SHP77 treated with DMSO at 0.1 percent for 48 hours (cell line): ENCODE measurements at regions not wholly inside any gene's neighbourhood (a gene's known extent, or its start where the extent isn't known, plus 50 kb on each side); places are given as distances from the start of the nearest gene placed in this dataset.

Experiments
- DNase-seq: peaks from one replicate; lab custom pipeline; 2025; lab: John Stamatoyannopoulos, UW

- DNase-seq: no peak
Measured at GRCh38 chr4:36394352-36394903, 113.0 kb downstream of the DTHD1 start.

DNA sequence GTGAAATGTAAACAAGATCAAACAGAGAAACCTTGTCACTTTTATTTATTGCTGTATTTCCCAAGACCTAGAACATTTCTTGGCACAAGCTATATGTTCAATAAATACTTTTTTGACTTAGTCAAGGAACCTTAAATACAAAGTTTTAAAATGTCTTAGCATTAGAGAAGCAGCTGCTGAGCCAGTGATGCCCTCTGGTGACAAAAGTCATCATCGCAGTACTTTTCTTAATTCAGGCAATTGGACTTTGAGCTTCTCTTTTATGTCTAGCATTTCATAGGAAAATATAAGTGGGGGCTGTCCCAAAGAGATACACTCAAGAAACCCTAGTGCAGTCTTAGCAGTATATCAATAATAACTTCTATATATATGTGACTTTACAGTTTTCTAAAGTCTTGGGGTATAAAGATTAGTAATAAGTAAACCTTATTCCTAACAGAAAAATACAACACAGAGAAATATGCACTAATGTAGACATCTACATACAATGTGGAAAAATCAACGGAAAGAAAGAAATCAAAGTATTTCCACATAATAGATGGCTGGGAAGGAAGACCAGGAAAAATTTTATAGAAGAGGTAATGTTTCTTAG lies 118.4 kb downstream of the DTHD1 start:
- DNase-seq: no peak

DNA sequence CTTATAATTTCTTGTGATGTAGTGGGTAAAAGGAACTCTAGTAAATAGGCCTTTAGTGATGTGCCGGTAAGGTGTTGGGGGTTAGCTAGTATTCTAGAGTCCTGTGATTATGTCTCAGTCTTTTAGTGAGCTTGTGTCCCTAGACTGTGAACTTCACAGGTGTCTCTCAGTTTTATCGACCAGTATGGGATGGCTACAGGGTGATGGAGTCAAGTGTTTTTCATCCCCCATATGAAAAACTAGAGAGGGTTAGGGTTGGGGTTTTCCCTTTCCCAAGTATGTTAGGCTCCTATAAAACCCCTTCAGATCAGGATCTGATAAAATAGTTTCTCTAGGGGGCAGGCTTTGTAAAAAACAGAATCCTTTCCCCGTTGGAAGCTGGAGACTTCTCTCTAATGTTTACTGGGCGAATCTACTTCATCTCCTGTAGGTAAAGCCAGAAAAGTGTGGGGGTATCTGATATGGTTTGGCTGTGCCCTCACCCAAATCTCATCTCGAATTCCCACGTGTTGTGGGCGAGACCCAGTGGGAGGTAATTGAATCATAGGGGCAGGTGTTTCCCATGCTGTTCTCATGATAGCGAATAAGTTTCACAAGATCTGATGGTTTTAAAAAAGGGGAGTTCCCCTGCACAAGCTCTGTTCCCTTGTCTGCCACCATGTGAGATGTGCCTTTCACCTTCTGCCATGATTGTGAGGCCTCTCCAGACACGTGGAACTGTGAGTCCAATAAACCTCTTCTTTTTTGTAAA lies 120.8 kb downstream of the DTHD1 start:
- no peak for DNase-seq

DNA sequence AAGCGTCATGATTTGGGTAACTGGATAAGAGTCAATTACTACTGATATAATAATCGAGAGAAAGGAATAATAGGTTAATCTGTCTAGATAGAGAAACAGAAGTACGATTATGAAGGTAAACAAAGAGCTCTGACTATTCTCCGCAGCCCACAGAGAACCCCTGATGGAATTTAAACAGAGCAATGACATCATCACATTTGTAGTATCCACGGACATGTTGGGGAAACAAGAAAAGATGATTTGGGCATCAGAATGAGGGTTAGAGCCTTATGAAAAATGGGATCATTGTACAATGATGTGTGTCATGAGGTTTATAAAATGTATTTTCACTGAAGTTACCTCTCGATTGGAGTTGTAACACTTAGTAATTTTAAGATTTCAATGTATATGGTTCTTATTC lies 129.9 kb downstream of the DTHD1 start:
- DNase-seq: no peak

DNA sequence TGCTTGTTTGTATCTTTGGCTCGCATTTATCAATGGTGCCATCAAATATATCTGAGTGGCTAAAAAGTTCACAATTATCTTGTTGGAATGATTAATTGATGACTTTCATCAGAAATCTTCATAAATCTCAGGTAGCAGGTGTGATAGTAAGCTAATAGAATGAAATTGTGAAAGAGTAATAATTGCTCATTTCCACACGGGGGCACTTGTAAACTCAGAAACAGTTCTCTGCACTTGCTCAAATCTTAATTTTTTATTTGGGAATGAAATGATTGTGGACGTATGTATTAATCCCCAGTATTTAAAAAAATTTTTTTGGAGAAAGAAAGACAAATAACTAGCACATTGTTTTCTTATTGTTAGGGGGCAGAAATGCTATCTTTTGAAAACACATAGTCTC lies 132.8 kb downstream of the DTHD1 start:
- no peak for DNase-seq

DNA sequence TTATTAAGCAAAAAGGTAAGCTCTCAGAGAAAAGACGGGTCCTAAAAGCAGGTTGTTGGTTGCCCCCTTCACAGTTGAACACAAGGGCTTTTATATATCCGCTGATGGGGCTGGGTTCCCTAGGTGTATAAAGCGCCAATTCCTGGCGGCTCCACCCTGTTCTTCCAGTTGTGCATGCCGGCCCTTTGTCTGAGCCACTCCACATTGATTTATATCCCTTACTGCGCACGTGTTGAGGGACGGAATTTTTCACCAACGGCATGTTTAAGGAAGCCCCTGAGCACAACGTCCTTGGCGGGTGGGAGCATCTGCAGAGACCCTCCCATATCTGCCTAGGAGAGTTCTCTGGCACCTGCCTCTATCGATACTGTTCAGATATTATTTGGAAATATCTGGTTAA lies 135.7 kb downstream of the DTHD1 start:
- DNase-seq: no peak

GRCh38 chr4:36420111-36420679 lies 138.8 kb downstream of the DTHD1 start:
- DNase-seq: no peak

GRCh38 chr4:36422607-36423006 lies 141.2 kb downstream of the DTHD1 start:
- no peak for DNase-seq

DNA sequence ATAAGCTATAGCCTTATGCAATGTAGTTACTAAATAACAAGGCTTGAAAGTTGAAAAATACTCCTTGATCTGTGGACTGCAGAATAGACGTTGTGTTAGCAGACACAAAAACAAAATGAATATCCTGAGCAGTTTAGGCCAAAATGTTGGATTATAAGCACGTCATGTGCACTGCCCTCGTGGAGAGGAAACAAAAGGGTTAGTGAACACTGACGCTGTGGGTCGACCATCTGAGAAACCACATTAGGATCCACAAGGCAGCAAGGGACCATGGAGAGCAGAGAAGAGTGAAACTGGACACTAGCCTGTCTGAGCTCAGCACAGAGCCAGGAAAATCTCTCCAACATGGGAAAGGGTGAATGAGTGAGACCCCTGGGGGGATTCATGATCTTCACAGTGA lies 145.3 kb downstream of the DTHD1 start:
- no peak for DNase-seq

GRCh38 chr4:36427696-36428095 lies 146.3 kb downstream of the DTHD1 start:
- no peak for DNase-seq

GRCh38 chr4:36432586-36432985 lies 151.2 kb downstream of the DTHD1 start:
- no peak for DNase-seq

DNA sequence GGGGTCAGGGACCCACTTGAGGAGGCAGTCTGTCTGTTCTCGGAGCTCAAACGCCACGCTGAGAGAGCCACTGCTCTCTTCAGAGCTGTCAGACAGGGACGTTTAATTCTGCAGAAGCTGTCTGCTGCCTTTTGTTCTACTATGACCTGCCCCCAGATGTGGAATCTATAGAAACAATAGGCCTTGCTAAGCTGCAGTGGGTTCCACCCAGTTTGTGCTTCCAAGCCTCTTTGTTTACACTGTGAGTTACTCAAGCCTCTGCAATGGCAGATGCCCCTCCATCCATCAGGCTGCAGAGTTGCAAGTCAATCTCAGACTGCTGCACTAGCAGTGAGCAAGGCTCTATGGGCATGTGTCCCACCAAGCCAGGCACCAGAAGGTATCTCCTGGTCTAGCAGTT lies 158.1 kb downstream of the DTHD1 start:
- no peak for DNase-seq

DNA sequence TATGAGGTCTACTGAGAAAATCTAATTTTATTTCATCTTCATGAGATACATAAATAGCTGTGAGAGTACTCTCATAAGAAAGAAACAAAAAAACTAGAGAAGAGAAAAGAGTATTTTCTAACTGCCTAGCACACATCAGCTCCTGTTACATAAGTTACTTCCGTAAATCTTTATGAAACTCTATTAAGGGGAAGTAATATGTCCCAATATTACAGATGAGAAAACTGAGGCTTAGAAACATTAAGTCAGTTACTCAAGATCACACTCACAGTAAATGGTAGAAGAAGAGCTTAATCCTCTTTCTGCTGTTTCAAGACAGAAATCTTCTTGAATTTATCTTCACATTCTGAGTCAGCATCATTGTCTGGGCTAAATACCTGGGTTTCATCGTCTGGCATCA lies 164.1 kb downstream of the DTHD1 start:
- DNase-seq: no peak

- DNase-seq: no peak
Measured at GRCh38 chr4:36446275-36446674, 164.9 kb downstream of the DTHD1 start.

- no peak for DNase-seq
Measured at GRCh38 chr4:36461344-36461743, 179.9 kb downstream of the DTHD1 start.

GRCh38 chr4:36467670-36468069 lies 186.3 kb downstream of the DTHD1 start:
- DNase-seq: no peak

- no peak for DNase-seq
Measured at GRCh38 chr4:36471903-36472302, 190.5 kb downstream of the DTHD1 start.

DNA sequence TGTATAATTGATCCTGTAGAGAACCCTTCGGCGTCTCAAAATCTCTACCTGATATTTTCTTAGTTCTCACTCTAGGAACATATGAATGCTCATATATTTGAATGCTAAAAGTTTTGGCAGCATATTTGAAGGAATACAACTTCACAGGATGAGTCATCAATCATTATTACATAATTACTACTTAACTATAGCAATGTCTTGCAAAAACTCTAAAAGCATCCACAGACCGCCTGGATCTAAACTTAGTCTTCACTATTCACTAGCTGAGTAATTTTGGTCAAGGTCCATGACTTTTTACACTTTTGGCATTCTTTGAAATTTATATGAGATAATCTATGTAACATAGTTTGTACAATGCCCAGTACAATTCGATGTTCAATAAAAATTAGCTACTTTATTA lies 194.7 kb downstream of the DTHD1 start:
- DNase-seq: no peak

DNA sequence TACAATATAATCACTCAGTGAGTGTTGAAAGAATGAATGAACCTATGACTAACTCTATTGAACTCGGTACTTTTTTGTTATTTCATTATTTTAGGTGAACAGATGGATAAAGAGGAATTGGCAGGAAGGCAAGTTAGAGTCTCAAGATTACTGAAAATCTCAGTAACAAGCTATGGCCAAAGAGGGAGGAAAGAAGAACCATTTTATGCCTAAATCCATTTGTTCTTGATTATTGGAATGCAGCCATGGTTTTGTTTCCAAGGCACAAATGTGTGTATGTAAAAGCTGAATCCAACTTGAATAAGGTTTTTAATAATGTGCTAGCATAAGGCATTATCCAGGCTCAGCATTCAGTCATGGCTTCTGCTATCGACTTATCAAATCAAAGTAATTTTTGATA lies 196.4 kb downstream of the DTHD1 start:
- DNase-seq: no peak

GRCh38 chr4:36485885-36486284 lies 204.5 kb downstream of the DTHD1 start:
- DNase-seq: no peak

GRCh38 chr4:36489798-36490197 lies 208.4 kb downstream of the DTHD1 start:
- no peak for DNase-seq

DNA sequence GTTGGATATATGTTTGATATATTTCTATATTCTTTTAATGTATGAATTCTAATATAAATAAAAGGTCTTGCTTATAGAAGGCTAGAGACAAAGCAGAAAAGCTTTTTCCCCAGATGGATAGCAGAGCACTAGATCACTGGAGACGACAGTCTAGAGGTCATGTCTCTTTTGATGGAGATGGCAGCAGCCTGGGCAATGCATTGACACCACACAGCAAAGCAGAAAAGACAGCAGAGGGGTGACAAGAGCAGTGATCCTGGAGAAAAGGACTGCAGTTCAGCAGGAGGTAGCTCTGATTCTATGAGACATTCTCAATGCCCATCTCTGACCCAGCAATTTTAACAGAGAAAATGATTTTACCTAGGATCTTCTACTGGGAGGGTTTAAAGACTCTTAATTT lies 210.6 kb downstream of the DTHD1 start:
- no peak for DNase-seq

GRCh38 chr4:36492590-36492989 lies 211.2 kb downstream of the DTHD1 start:
- DNase-seq: no peak
